ENCODE measurements at regions not wholly inside any gene's neighbourhood (a gene's known extent, or its start where the extent isn't known, plus 50 kb on each side); places are given as distances from the start of the nearest gene placed in this dataset.

DNA sequence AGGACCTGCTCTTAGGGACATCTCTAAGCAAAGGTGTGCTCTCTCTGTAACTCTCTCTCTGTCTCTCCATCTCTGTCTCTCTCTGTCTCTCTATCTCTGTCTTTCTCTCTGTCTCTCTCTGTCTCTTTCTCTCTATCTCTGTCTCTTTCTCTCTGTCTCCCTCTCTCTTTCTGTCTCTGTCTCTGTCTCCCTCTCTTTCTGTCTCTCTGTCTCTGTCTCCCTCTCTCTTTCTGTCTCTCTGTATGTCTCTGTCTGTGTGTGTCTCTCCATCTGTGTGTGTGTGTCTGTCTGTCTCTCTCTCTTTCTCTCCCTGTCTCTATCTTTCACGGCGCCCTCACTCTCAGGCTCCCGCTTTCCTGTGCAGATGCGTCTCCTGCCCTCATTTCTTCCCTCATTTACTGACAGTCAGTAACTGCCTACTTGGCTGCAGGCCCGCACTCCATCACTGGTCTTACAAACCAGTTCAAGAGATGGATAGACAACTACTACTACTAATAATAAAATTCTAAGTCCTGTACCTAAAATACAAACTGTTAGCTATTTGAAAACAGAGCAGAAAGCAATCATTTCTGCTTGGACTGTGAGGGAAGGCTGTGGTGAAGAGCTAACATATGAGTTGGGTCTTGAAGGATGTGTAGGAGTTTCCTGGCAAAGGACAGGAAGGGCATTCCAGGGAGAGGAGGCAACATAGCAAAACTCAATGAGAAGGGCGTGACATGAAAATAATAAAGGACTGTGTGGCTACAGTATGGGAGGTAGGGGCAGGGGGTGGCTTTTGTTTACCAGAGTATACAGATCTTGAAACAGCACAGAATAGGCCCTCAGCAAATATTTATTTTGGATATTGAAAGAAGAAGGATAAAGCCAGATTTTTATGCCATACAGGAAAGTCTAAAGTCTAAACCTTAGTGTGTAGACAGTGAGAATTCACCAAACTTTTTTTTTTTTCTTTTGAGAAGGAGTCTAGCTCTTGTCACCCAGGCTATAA lies 67.8 kb upstream of the TAB2 start:
- no peaks in the 10 kb centered on the region for H3K79me2 ChIP-seq (ENCODE audit: insufficient read depth, low read depth)
- no peaks in the 10 kb centered on the region for H3K4me1 ChIP-seq (ENCODE audit: low read depth, poor library complexity, severe bottlenecking)
- no peak overlapping the region for H3K9ac ChIP-seq
- H3K36me3 ChIP-seq (ENCODE audit: insufficient read depth) = no peaks in the 10 kb centered on the region
- H3K27ac ChIP-seq = no peak overlapping the region
- TF ChIP-seq CTCF (conservative IDR thresholded peaks at IDR 0.05; ENCODE audit: low read depth, low read length) = no peak
- no peaks in the 10 kb centered on the region for H4K20me1 ChIP-seq (ENCODE audit: insufficient read depth)
- no peak overlapping the region for H2AFZ ChIP-seq (ENCODE audit: low read depth)
- H3K4me3 ChIP-seq (IDR thresholded peaks at IDR 0.05; ENCODE audit: insufficient read depth, low read depth, low read length) = no peak overlapping the region
- H3K4me2 ChIP-seq = no peak overlapping the region
- H3K27me3 ChIP-seq (ENCODE audit: insufficient read depth, low read depth) = no peaks in the 10 kb centered on the region

DNA sequence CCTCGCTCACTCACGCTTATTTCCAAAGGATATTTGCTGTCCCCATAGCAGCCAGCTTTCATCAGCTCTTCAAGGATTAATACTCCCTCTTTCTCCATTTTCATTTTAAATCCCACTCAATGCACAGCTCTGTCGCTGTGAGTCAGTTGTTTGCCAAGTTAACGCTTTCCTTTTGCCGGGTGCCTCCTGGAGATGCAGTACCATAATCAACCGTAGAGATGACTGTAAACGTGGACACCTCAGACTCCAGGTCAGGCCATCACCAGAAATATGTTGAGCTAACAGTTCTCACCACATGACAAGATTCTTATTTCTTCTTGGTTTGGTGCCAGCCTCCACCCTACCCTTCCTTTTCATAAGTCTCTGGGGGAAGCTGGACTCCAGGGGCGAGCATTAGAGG lies 66.6 kb upstream of the TAB2 start:
- Histone ChIP-seq H3K4me2 (no peak overlapping the region), H3K36me3 (ENCODE audit: insufficient read depth) (no peaks in the 10 kb centered on the region), H2AFZ (ENCODE audit: low read depth) (no peak overlapping the region), H3K4me1 (ENCODE audit: low read depth, poor library complexity, severe bottlenecking) (no peaks in the 10 kb centered on the region), H3K79me2 (ENCODE audit: insufficient read depth, low read depth) (no peaks in the 10 kb centered on the region), H3K4me3 (IDR thresholded peaks at IDR 0.05; ENCODE audit: insufficient read depth, low read depth, low read length) (no peak overlapping the region), H3K9ac (no peak overlapping the region), H4K20me1 (ENCODE audit: insufficient read depth) (no peaks in the 10 kb centered on the region), H3K27ac (no peak overlapping the region), H3K27me3 (ENCODE audit: insufficient read depth, low read depth) (no peaks in the 10 kb centered on the region)
- TF ChIP-seq CTCF (conservative IDR thresholded peaks at IDR 0.05; ENCODE audit: low read depth, low read length) = no peak

DNA sequence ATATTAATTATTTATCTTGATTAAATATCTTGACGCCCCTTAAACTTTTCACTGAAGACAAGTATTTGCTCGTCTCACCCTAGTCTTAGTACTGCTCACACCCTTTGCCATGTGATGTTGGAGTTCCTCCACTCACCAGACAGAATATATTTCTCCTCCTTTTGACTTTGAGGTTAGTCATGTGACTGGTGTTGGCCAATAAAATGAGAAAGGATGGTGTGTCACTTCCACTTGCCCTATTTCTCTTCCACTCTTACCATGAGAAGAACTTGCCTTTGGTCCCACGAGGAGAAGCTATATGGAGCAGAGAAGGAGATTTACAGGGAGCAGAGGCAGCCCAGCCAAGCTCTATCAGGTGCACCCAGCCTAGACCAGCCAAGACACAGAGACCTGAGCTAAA lies 64.9 kb upstream of the TAB2 start:
- Histone ChIP-seq H3K36me3 (ENCODE audit: insufficient read depth) (no peaks in the 10 kb centered on the region), H3K27ac (no peak overlapping the region)

DNA sequence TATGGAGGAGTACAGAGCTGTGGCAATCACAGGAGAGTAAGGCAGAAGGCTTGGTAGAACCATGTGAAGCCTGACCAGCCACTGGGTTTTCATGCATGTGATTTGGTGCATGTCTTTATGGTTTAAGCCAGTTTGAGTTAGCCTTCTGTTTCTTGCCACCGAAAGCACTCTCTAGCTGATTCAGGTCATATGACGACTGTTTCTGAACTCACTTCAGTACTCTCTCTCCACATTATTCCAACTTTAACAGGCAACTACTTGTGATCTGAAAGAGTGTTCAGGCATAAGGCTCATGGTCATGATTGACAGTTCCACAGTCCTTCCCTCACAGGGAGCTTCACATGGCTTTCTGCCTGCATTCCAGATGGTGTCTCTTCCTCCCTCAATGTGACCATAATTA lies 63.3 kb upstream of the TAB2 start:
- no peaks in the 10 kb centered on the region for H4K20me1 ChIP-seq (ENCODE audit: insufficient read depth)
- H3K79me2 ChIP-seq (ENCODE audit: insufficient read depth, low read depth) = no peaks in the 10 kb centered on the region
- no peak overlapping the region for H2AFZ ChIP-seq (ENCODE audit: low read depth)
- no peaks in the 10 kb centered on the region for H3K4me1 ChIP-seq (ENCODE audit: low read depth, poor library complexity, severe bottlenecking)
- H3K36me3 ChIP-seq (ENCODE audit: insufficient read depth) = no peaks in the 10 kb centered on the region
- H3K9ac ChIP-seq = no peak overlapping the region
- H3K4me2 ChIP-seq = no peak overlapping the region
- no peak for TF ChIP-seq CTCF (conservative IDR thresholded peaks at IDR 0.05; ENCODE audit: low read depth, low read length)
- no peaks in the 10 kb centered on the region for H3K27me3 ChIP-seq (ENCODE audit: insufficient read depth, low read depth)
- H3K4me3 ChIP-seq (IDR thresholded peaks at IDR 0.05; ENCODE audit: insufficient read depth, low read depth, low read length) = no peak overlapping the region
- no peak overlapping the region for H3K27ac ChIP-seq

More for the DNA sequence above, 64.9 kb upstream of the TAB2 start:
- no peak overlapping the region for H3K9ac ChIP-seq
- H2AFZ ChIP-seq (ENCODE audit: low read depth) = no peak overlapping the region
- H3K4me3 ChIP-seq (IDR thresholded peaks at IDR 0.05; ENCODE audit: insufficient read depth, low read depth, low read length) = no peak overlapping the region
- no peak for TF ChIP-seq CTCF (conservative IDR thresholded peaks at IDR 0.05; ENCODE audit: low read depth, low read length)
- H3K4me1 ChIP-seq (ENCODE audit: low read depth, poor library complexity, severe bottlenecking) = no peaks in the 10 kb centered on the region
- no peaks in the 10 kb centered on the region for H3K79me2 ChIP-seq (ENCODE audit: insufficient read depth, low read depth)
- no peaks in the 10 kb centered on the region for H3K27me3 ChIP-seq (ENCODE audit: insufficient read depth, low read depth)
- H3K4me2 ChIP-seq = no peak overlapping the region
- no peaks in the 10 kb centered on the region for H4K20me1 ChIP-seq (ENCODE audit: insufficient read depth)
